Astrocyte of the cerebellum (primary cell): ENCODE measurements at regions not wholly inside any gene's neighbourhood (a gene's known extent, or its start where the extent isn't known, plus 50 kb on each side); places are given as distances from the start of the nearest gene placed in this dataset.

Experiments used
- DNase-seq: peaks from one replicate; pipeline ENCODE4 v3.0.0-alpha.2; 2011; ENCODE audit warnings: low read depth
- H3K4me3 ChIP-seq: 2 replicates; pipeline ENCODE4 v1.5.1; 2011; ENCODE audit warnings: mild to moderate bottlenecking, low read depth, low read length, moderate library complexity
- in situ Hi-C: cut with HindIII; loops from 2 replicates; pipeline ENCODE4 v1.10.0; 2017; ENCODE audit warnings: low sequenced_read_pairs
- TF ChIP-seq, protein P1 (sequence below): IDR thresholded peaks from 2 replicates; pipeline ENCODE4 v1.5.1; 2012; ENCODE audit warnings: low read length, low read depth, moderate library complexity, mild to moderate bottlenecking; ENCODE audit errors: missing control alignments

DNA sequence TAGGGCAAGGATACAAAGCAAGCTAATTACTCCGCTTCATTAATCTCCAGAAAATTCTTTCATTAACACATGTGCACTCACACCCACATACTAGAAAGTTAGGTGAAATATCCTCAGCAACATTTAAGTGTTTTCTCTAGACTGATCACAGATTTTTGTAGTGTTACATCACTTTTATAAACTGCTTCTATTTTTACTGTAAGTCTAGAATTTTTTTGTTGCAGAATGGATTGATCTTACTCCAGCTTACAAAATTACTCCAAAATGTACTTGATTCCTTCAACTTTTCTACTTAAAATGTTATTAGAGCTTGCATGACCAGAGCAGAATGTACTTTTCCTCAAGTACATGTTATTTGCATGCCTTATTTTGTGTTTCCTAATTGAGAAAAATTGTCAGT lies 2325.2 kb downstream of the PCDH7 start:
- in situ Hi-C loops = no loop called here
- no peak overlapping the region for H3K4me3 ChIP-seq
- TF ChIP-seq, protein P1, sequence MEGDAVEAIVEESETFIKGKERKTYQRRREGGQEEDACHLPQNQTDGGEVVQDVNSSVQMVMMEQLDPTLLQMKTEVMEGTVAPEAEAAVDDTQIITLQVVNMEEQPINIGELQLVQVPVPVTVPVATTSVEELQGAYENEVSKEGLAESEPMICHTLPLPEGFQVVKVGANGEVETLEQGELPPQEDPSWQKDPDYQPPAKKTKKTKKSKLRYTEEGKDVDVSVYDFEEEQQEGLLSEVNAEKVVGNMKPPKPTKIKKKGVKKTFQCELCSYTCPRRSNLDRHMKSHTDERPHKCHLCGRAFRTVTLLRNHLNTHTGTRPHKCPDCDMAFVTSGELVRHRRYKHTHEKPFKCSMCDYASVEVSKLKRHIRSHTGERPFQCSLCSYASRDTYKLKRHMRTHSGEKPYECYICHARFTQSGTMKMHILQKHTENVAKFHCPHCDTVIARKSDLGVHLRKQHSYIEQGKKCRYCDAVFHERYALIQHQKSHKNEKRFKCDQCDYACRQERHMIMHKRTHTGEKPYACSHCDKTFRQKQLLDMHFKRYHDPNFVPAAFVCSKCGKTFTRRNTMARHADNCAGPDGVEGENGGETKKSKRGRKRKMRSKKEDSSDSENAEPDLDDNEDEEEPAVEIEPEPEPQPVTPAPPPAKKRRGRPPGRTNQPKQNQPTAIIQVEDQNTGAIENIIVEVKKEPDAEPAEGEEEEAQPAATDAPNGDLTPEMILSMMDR = no peak
- no peak for DNase-seq

DNA sequence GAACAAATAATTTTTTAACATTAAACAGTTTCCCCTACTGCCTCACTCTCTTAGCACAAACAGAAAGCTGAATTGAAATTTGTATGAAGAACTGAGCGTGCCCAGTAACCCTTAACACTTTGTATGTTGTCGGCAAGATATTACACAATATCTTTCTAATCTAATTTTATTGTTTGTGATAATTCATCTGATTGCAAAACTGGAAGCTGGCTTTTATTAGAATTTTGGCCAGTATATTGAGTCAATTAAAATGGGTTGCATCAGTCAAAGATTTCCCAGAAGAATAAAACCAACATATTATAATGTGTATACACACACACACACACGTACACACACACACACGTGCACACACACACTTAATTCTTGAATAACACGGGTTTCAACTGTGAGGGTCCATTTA lies 2332.1 kb downstream of the PCDH7 start:
- DNase-seq = no peak
- TF ChIP-seq, protein P1 = no peak
- no peak overlapping the region for H3K4me3 ChIP-seq
- in situ Hi-C loops = no loop called here

DNA sequence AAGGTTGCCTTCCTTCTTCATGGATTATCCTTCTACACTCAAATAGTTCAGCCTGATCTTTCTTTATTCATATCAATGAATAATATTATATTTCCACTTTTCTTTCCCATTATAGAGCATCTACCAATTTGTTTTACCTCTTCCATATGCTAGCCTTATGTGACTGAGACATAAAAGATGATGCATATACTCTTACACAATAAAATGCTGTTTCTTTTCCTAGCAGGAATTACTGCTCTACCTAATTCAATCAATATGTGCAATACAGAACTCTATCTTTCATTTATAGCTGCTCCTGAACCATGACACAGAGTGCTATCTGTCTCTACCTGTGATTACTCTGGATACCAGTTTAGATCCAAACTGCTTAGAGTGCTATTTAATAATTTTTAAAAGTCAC lies 2334.0 kb downstream of the PCDH7 start:
- in situ Hi-C loops = no loop called here
- TF ChIP-seq, protein P1 = no peak
- DNase-seq = no peak
- H3K4me3 ChIP-seq = no peak overlapping the region

DNA sequence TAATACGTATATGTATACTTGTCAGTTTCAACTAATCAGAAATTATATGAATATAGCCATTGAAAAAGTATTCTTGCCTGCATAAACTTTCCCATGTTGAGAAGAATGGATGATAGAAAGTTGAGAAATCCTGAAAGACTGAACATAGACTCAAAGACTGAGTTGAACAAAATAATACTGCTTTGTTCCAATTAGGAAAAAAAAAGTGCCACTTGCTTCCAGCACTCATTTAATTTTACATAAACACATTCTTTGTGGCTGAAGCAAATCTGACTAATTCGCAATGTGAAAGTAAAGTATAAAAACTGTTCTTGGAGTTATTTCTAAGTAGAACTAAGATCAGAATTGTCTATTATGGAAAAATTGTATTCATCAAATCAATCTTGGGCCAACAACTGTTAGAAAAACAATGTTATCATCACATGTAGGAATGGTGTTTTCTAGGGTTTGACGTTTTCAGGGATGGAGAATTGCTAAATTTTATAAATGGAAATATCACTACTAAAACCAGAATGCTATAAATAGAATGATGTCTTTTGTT lies 2334.6 kb downstream of the PCDH7 start:
- no peak overlapping the region for H3K4me3 ChIP-seq
- in situ Hi-C loops = no loop called here
- no peak for DNase-seq
- TF ChIP-seq, protein P1 = no peak

DNA sequence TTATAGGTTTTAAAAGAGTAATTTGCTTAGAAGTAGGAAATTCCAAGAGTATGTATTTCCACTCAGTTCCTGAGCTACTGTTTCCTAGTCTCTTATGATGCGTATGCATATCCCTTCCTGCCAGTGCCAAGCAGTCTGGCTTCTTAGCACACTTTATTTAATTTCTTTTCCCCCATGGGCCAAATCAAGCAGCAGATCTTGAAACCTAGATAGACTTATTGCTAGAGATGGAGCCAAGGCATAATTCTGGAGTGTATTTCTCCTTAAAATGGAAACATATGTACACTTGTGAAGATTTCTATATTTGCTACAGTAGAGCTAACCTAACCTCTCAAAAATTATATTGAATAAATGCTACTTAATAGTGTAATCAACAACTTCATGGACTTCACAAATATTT lies 2337.6 kb downstream of the PCDH7 start:
- no peak overlapping the region for H3K4me3 ChIP-seq
- DNase-seq = no peak
- in situ Hi-C loops = no loop called here
- TF ChIP-seq, protein P1 = no peak

DNA sequence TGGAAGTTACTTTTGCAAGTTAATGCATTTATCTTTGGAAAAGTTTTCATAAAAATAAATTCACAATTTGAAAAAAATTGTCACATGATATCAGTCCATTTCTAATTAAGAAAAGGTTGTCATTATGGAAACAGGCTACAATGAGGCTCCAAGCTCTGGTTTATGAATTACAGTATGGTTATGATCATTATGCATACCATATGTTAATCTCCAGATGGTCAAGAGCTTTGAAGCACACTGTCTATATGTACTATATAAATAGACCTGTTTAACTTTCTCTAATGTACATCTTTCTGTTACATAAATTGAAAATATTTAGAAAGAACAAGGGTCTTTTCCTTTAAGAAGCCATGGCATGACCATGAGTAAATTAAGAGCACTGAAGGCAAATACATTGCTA lies 2338.8 kb downstream of the PCDH7 start:
- no peak overlapping the region for H3K4me3 ChIP-seq
- no peak for DNase-seq
- in situ Hi-C loops = no loop called here
- TF ChIP-seq, protein P1 = no peak
